Immature natural killer cell (primary cell): ENCODE measurements at regions not wholly inside any gene's neighbourhood (a gene's known extent, or its start where the extent isn't known, plus 50 kb on each side); places are given as distances from the start of the nearest gene placed in this dataset.

Experiments used
- DNase-seq, 3 donors: peaks; one replicate each; pipeline ENCODE4 v3.0.0; 2022; ENCODE audit warnings: mixed read lengths in 1 of 3
- H3K27ac Mint-ChIP-seq, 6 donors: one replicate each; pipeline ENCODE4 v1.8.0; 2020; ENCODE audit warnings: mixed read lengths in 6 of 6, mild to moderate bottlenecking in 5 of 6, inconsistent platforms in 4 of 6, moderate library complexity in 3 of 6
- H3K27me3 Mint-ChIP-seq, 3 donors: one replicate each; pipeline ENCODE4 v1.8.0; 2020 to 2021; ENCODE audit warnings: low read depth in 3 of 3, mild to moderate bottlenecking in 3 of 3, mixed read lengths in 3 of 3, moderate library complexity in 3 of 3, inconsistent platforms in 1 of 3
- H3K36me3 Mint-ChIP-seq, 3 donors: one replicate each; pipeline ENCODE4 v1.8.0; 2020; ENCODE audit warnings: mixed read lengths in 3 of 3, inconsistent platforms in 2 of 3, mild to moderate bottlenecking in 2 of 3
- H3K4me1 Mint-ChIP-seq, 2 donors: one replicate each; pipeline ENCODE4 v1.8.0; 2020; ENCODE audit warnings: inconsistent platforms in 2 of 2, mild to moderate bottlenecking in 2 of 2, mixed read lengths in 2 of 2, moderate library complexity in 1 of 2
- H3K4me3 Mint-ChIP-seq, 5 donors: one replicate each; pipeline ENCODE4 v1.8.0; 2020; ENCODE audit warnings: mild to moderate bottlenecking in 5 of 5, mixed read lengths in 5 of 5, inconsistent platforms in 3 of 5, moderate library complexity in 3 of 5
- H3K9me3 Mint-ChIP-seq, 6 donors: one replicate each; pipeline ENCODE4 v1.8.0; 2020; ENCODE audit warnings: mild to moderate bottlenecking in 6 of 6, mixed read lengths in 6 of 6, inconsistent platforms in 4 of 6, moderate library complexity in 3 of 6

- Mint-ChIP-seq H3K36me3 (no peaks in the 10 kb centered on the region), H3K9me3 (peaks cover 3 to 44% (median 21%) of the 10 kb centered on the region in 6 donors), H3K27ac (no peak overlapping the region), H3K4me3 (no peak overlapping the region), H3K4me1 (no peaks in the 10 kb centered on the region), H3K27me3 (no peaks in the 10 kb centered on the region)
- no peak for DNase-seq
Measured at GRCh38 chr5:121279801-121280200, 571.9 kb upstream of the FTMT start.

GRCh38 chr5:121285801-121286521 is 565.7 kb upstream of the FTMT start:
- no peak overlapping the region for H3K4me3 Mint-ChIP-seq
- no peak overlapping the region for H3K27ac Mint-ChIP-seq
- peaks cover 3 to 51% (median 19%) of the 10 kb centered on the region in 6 donors for H3K9me3 Mint-ChIP-seq
- DNase-seq: no peak
- H3K27me3 Mint-ChIP-seq: peaks cover 0 to 2% (median 0%) of the 10 kb centered on the region in 3 donors
- H3K4me1 Mint-ChIP-seq: no peaks in the 10 kb centered on the region
- H3K36me3 Mint-ChIP-seq: no peaks in the 10 kb centered on the region

GRCh38 chr5:121288781-121289180 is 562.9 kb upstream of the FTMT start:
- H3K27me3 Mint-ChIP-seq: peaks cover 0 to 4% (median 0%) of the 10 kb centered on the region in 3 donors
- no peak overlapping the region for H3K4me3 Mint-ChIP-seq
- no peak overlapping the region for H3K27ac Mint-ChIP-seq
- peaks cover 2 to 47% (median 23%) of the 10 kb centered on the region in 6 donors for H3K9me3 Mint-ChIP-seq
- no peaks in the 10 kb centered on the region for H3K36me3 Mint-ChIP-seq
- H3K4me1 Mint-ChIP-seq: no peaks in the 10 kb centered on the region
- no peak for DNase-seq

GRCh38 chr5:121292664-121293063 is 559.0 kb upstream of the FTMT start:
- no peak overlapping the region for H3K27ac Mint-ChIP-seq
- peaks cover 0 to 4% (median 0%) of the 10 kb centered on the region in 3 donors for H3K27me3 Mint-ChIP-seq
- peaks cover 0 to 28% (median 18%) of the 10 kb centered on the region in 6 donors for H3K9me3 Mint-ChIP-seq
- no peak overlapping the region for H3K4me3 Mint-ChIP-seq
- H3K4me1 Mint-ChIP-seq: no peaks in the 10 kb centered on the region
- no peaks in the 10 kb centered on the region for H3K36me3 Mint-ChIP-seq
- no peak for DNase-seq

GRCh38 chr5:121296356-121296755 is 555.3 kb upstream of the FTMT start:
- Mint-ChIP-seq H3K4me3 (no peak overlapping the region), H3K27ac (no peak overlapping the region), H3K9me3 (peaks cover 0 to 32% (median 16%) of the 10 kb centered on the region in 6 donors), H3K36me3 (no peaks in the 10 kb centered on the region), H3K4me1 (no peaks in the 10 kb centered on the region), H3K27me3 (no peaks in the 10 kb centered on the region)
- DNase-seq: no peak

GRCh38 chr5:121299153-121299552 is 552.5 kb upstream of the FTMT start:
- no peaks in the 10 kb centered on the region for H3K36me3 Mint-ChIP-seq
- no peak overlapping the region for H3K27ac Mint-ChIP-seq
- H3K4me3 Mint-ChIP-seq: no peak overlapping the region
- DNase-seq: no peak
- H3K9me3 Mint-ChIP-seq: peaks cover 3 to 33% (median 13%) of the 10 kb centered on the region in 6 donors
- H3K27me3 Mint-ChIP-seq: no peaks in the 10 kb centered on the region
- no peaks in the 10 kb centered on the region for H3K4me1 Mint-ChIP-seq

GRCh38 chr5:121304838-121305237 is 546.8 kb upstream of the FTMT start:
- no peak for DNase-seq
- H3K4me3 Mint-ChIP-seq: no peak overlapping the region
- no peak overlapping the region for H3K27ac Mint-ChIP-seq
- H3K9me3 Mint-ChIP-seq: peaks cover 8 to 38% (median 14%) of the 10 kb centered on the region in 6 donors
- no peaks in the 10 kb centered on the region for H3K4me1 Mint-ChIP-seq
- H3K27me3 Mint-ChIP-seq: no peaks in the 10 kb centered on the region
- H3K36me3 Mint-ChIP-seq: no peaks in the 10 kb centered on the region

- Mint-ChIP-seq H3K27me3 (peaks cover 0 to 2% (median 0%) of the 10 kb centered on the region in 3 donors), H3K27ac (no peak overlapping the region), H3K9me3 (peaks cover 11 to 49% (median 34%) of the 10 kb centered on the region in 6 donors), H3K36me3 (peaks cover 0 to 2% (median 2%) of the 10 kb centered on the region in 3 donors), H3K4me3 (no peak overlapping the region), H3K4me1 (no peaks in the 10 kb centered on the region)
- DNase-seq: no peak
Measured at GRCh38 chr5:121313886-121314285, 537.8 kb upstream of the FTMT start.

- Mint-ChIP-seq H3K4me1 (no peaks in the 10 kb centered on the region), H3K27ac (no peak overlapping the region), H3K4me3 (no peak overlapping the region), H3K36me3 (peaks cover 0 to 4% (median 4%) of the 10 kb centered on the region in 3 donors), H3K27me3 (peaks cover 0 to 2% (median 0%) of the 10 kb centered on the region in 3 donors), H3K9me3 (peaks cover 15 to 43% (median 35%) of the 10 kb centered on the region in 6 donors)
- no peak for DNase-seq
Measured at GRCh38 chr5:121315786-121316185, 535.9 kb upstream of the FTMT start.

- Mint-ChIP-seq H3K4me1 (no peaks in the 10 kb centered on the region), H3K9me3 (peaks cover 11 to 43% (median 26%) of the 10 kb centered on the region in 6 donors), H3K27me3 (peaks cover 0 to 2% (median 0%) of the 10 kb centered on the region in 3 donors), H3K36me3 (peaks cover 0 to 4% (median 4%) of the 10 kb centered on the region in 3 donors), H3K4me3 (no peak overlapping the region), H3K27ac (no peak overlapping the region)
- no peak for DNase-seq
Measured at GRCh38 chr5:121319292-121319691, 532.4 kb upstream of the FTMT start.

GRCh38 chr5:121325930-121326329 is 525.8 kb upstream of the FTMT start:
- H3K4me3 Mint-ChIP-seq: no peak overlapping the region
- DNase-seq: no peak
- no peaks in the 10 kb centered on the region for H3K4me1 Mint-ChIP-seq
- no peaks in the 10 kb centered on the region for H3K36me3 Mint-ChIP-seq
- H3K27me3 Mint-ChIP-seq: no peaks in the 10 kb centered on the region
- peaks cover 3 to 17% (median 7%) of the 10 kb centered on the region in 6 donors for H3K9me3 Mint-ChIP-seq
- no peak overlapping the region for H3K27ac Mint-ChIP-seq

- H3K27ac Mint-ChIP-seq: no peak overlapping the region
- no peaks in the 10 kb centered on the region for H3K27me3 Mint-ChIP-seq
- no peaks in the 10 kb centered on the region for H3K36me3 Mint-ChIP-seq
- peaks cover 0 to 31% (median 9%) of the 10 kb centered on the region in 6 donors for H3K9me3 Mint-ChIP-seq
- no peaks in the 10 kb centered on the region for H3K4me1 Mint-ChIP-seq
- no peak overlapping the region for H3K4me3 Mint-ChIP-seq
- no peak for DNase-seq
Measured at GRCh38 chr5:121350181-121350930, 501.3 kb upstream of the FTMT start.

GRCh38 chr5:121366515-121366914 is 485.2 kb upstream of the FTMT start:
- DNase-seq: no peak
- Mint-ChIP-seq H3K4me3 (no peak overlapping the region), H3K27ac (no peak overlapping the region), H3K36me3 (no peaks in the 10 kb centered on the region), H3K4me1 (no peaks in the 10 kb centered on the region), H3K9me3 (peaks cover 2 to 32% (median 11%) of the 10 kb centered on the region in 6 donors), H3K27me3 (no peaks in the 10 kb centered on the region)

GRCh38 chr5:121373371-121373770 is 478.3 kb upstream of the FTMT start:
- H3K27me3 Mint-ChIP-seq: no peaks in the 10 kb centered on the region
- no peak overlapping the region for H3K4me3 Mint-ChIP-seq
- no peaks in the 10 kb centered on the region for H3K4me1 Mint-ChIP-seq
- peaks cover 0 to 3% (median 0%) of the 10 kb centered on the region in 3 donors for H3K36me3 Mint-ChIP-seq
- no peak overlapping the region for H3K27ac Mint-ChIP-seq
- H3K9me3 Mint-ChIP-seq: peaks cover 8 to 44% (median 30%) of the 10 kb centered on the region in 6 donors
- DNase-seq: no peak
